HG02763 (cell line): ENCODE measurements at regions not wholly inside any gene's neighbourhood (a gene's known extent, or its start where the extent isn't known, plus 50 kb on each side); places are given as distances from the start of the nearest gene placed in this dataset.
"Not testable (repeated sequence)": the region's sequence is repeated elsewhere in the genome, so short reads cannot be mapped to it uniquely, and the experiment has no call there.

Source experiments
- ATAC-seq: cut with Tn5 transposase; IDR thresholded peaks from one replicate; pipeline ENCODE4 v1.9.1; 2021; ENCODE audit warnings: mild to moderate bottlenecking, moderate library complexity; ENCODE audit not compliant: unreplicated experiment

DNA sequence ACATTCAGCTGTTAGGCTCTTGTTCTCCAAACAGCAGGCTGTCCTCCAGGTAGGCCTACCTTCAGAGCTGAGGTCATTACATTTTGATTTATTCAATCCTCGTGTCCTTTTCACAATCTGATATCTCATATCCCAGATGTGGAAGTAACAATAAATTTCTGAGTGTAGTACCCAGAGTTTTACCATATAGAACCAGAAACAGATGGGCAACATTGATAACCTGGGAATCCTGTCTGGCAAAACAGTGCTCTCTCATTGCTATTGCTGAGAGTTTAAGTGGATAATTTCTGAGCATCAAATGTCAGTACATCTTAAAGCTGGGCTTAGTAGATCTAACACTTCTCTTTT lies 1007.8 kb downstream of the REEP3 start:
- no peak for ATAC-seq

DNA sequence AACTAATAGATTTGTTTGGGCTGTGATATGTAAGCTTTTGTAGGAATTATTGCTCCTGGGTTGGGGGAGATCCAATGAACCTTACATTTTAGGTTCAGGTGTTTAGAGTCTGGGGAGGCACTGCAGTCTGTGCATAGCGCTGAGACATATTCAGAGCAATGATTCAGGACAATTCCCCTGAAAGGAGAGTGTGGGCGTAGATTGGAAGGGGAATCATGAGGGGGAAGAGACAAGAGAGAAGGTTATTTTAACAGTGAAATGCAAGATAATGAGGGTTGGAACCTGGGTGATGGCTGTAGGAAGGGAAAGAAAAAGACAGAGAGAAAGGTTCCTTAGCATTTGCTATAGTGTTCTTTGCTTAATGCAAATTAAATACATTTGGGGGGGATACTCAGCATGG lies 1013.4 kb downstream of the REEP3 start:
- ATAC-seq = no peak

GRCh38 chr10:64535131-64535867 lies 1014.1 kb downstream of the REEP3 start:
- no peak for ATAC-seq

- no peak for ATAC-seq
These were observed 1015.9 kb downstream of the REEP3 start for GRCh38 chr10:64537112-64537511.

DNA sequence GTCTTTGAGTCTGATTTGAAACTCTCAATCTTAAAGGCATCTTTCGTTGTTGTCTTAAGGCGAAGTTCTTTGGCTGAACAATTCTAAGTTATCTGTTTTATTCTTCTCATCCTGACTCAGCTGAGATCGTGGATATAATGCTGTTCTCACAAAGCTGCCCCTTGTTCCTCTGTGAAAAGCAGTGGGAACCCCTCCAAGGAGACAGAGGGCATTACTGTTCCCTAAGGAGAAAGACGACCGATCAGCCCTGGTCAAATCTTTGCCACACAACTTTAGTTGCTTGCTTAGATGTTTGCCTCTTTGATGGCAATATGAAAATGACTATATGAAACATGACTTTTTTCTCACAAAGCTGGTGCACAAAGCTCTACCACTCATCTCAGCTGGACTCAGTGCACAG lies 1016.7 kb downstream of the REEP3 start:
- ATAC-seq = no peak

DNA sequence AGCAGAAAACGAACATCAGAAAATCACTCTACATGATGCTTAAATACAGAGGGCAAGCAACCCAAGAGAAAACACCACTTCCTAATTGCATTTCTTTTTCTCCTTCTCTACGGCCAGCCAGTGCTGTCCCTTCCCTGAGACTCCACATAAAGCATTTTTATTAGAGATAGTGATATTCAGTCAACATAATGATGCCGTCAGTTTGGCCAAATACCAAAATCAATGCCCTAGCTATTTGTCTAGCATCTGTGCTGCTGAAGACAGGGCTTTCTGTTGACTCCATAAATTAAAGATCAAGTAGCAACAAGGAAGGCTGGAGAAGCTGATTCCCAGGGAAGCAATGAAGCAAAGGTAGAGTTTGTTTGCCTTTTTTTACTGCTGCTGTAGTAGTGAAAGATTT lies 1024.9 kb downstream of the REEP3 start:
- no peak for ATAC-seq

DNA sequence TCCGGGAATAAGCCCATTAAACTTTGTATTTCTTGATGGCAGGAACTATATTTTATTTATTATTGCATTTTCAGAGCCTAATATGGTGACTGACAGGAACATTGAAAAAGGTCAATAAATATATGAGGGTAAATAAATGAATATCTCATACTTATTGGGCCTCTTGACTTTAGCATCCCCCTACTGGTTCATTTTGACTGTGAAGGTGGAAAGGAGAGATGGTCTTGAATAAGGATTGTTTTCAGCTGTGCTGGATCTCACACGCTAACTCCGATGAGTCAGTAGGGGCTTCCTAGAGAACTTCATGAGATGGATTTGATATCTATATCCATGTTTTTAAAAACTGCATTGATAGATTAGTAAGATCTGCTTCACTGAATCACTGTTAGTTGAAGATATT lies 1026.0 kb downstream of the REEP3 start:
- ATAC-seq = no peak

- no peak for ATAC-seq
These were observed 1034.5 kb downstream of the REEP3 start for GRCh38 chr10:64555666-64556065.

- no peak for ATAC-seq
These were observed 1037.1 kb downstream of the REEP3 start for GRCh38 chr10:64558094-64558835.

DNA sequence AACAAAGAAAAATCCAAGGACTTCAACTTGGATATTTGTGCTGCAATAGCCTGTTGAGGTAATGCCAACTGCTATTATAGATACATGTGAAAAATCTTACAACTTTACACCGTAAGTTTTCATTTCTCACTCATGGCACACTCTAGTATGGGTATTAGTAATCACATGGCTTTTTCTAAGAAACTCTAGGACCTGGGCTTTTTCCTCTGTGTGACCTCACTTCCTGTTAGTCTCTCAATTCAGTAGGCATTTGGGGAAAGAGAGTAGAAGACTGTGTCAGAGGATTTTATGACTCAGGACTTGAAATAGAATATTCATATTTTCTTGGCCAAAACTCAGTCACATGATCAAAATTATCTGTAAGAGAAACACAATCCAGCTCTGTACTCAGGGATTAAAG lies 1049.9 kb downstream of the REEP3 start:
- no peak for ATAC-seq

DNA sequence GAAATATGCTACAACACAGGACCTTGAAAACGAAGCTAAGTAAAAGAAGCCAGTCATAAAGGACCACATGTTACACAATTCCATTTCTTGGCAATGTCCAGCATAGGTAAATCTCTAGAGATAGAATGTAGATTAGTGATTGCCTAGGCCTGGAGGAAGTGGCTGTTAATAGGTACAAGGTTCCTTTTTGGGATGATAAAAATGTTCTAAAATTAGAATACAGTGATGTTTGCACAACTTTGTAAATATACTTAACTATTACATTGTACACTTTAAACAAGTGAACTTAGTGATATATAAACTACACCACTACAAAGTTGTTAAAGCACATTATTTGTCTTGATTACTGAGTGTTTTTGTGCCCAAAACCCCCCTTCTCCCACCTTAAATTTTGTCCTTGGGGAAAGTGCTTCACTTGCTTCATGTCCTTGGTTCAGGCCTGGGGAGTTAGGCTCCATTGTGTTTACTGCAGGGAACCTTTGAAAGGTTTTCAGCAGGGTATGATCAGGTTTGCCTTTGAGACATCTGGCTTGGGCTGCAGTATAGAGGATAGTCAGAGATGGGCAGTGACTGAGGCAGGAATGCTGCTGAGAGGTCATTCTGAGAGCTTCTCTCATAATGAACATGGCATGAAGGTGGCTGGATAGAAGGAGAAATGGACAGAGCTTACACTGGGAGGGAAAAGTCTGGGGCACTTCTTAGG lies 1052.6 kb downstream of the REEP3 start:
- no peak for ATAC-seq

DNA sequence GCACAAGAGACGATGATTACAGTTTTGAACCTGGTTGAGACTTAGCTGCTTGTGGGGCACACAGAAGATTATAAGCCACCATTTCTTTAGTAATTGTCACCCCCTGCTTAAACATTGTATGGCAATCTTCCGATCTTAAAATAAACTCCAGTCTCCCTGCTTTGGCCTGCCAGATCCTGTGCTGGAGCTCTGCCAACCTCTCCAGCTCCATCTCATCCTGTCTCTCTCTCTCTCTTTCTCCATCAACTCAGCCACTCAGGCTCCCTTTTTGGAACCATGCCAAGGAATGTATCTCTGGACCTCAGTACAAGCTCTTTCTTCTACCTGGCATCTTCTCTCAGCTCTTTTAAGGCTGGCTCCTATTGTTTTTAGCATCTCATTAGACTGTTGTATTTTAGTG lies 1053.2 kb downstream of the REEP3 start:
- no peak for ATAC-seq

GRCh38 chr10:64576497-64576896 lies 1055.3 kb downstream of the REEP3 start:
- no peak for ATAC-seq

- ATAC-seq = not testable (repeated sequence)
These were observed 1057.6 kb downstream of the REEP3 start for GRCh38 chr10:64578757-64579156.

DNA sequence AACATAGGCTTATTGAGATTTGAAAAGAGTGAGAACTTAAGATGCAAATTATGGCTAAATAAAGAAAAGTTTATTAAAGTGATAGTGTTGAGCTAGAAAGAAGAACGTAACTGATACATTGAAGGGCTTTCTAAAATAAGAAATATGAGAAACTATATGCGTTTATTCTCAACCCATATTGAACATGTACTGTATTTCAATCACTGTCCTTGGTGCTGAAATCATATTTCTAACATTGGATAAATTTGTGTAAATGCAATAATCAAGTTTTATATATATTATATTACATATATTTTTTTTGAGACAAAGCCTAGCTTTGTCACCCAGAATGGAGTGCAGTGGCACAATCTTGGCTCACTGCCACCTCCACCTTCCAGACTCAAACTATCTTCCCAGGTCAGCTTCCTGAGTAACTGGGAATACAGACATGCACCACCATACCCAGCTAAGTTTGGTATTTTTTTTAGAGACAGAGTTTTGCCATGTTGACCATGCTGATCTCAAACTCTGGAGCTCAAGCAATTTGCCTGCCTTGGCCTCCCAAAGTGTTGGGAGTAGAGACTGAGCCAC lies 1065.8 kb downstream of the REEP3 start:
- no peak for ATAC-seq

- no peak for ATAC-seq
These were observed 1072.9 kb downstream of the REEP3 start for GRCh38 chr10:64594072-64594471.

- ATAC-seq = no peak
These were observed 1077.4 kb downstream of the REEP3 start for GRCh38 chr10:64598600-64598999.

DNA sequence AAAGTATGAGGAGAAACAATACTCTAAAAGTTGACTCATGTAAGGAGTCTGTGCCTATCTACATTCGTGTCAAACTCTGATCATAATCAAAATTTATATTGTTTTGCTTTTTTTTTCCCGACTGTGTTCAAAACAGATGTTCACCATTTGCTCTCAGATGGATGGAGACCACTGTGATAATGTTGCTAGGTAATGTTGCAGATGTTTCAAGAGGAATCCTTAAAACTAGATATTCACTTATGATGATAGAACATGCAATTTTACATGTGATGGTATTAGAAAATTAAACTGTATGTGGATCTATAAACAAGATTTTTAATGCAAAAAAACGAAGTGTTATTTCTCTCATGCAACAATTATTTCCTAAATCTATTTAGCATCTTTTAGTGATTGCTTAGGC lies 1080.1 kb downstream of the REEP3 start:
- no peak for ATAC-seq

DNA sequence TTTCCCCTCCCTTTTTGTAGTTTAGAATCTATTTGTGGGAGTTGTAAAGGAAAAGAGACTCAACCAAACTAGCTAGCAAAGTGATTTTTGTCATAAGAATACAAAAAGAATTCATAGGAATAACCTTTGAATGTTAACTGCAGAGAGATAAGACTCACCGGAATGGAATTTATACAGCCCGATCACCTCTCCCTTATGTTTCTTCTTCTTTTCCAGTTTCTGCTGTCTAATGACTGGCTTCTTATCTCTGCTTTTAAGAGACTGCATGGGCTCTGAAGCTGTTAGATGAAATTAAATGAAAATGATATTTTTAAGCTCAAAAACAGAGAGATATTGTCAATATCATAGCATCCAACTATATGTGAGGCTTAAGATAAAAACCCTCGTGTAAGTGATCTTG lies 1095.9 kb downstream of the REEP3 start:
- no peak for ATAC-seq

DNA sequence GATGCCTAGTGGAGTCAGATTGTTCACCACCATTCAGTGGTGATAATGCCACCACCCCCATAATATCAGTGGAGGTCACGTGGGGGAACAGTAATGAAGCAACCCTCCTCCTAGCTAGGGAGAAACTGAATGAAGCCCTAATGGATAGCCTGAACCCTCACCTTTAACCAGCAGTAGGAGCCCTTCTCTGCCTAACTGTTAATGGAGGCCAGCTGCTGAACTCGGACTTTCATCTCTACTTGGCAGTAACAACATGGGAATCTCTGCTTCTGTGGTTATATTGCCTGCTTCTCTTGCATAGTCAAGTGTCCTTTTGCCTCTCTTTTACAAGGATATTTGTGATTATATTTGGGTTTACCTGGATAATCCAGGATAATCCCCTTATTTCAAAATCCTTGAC lies 1097.9 kb downstream of the REEP3 start:
- no peak for ATAC-seq

DNA sequence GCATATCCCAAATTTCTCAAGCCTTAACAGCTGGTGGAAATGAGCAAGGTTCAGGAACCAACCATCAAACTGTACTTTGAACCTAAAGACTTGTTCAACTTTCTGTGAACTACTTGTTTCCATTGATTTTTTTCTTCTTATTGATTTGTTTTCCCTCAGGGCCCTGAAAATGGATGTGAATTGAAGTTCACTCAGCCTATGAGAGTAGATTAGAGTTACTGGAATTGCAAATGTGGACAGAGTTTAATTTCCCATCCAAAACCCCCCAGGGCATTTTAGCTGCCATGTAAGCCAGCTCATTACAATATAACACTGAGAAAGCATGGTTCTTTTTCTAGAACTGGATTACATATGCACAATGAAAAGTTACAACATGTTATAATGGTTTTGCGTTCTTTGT lies 1105.7 kb downstream of the REEP3 start:
- ATAC-seq = no peak

- ATAC-seq = no peak
These were observed 1109.3 kb downstream of the REEP3 start for GRCh38 chr10:64630534-64630933.
